Motor neuron (in vitro differentiated cells): ENCODE measurements at regions not wholly inside any gene's neighbourhood (a gene's known extent, or its start where the extent isn't known, plus 50 kb on each side); places are given as distances from the start of the nearest gene placed in this dataset.
A peak's percentile ranks its signal among the peaks of the same experiment; 100 is the strongest.
"Not testable (repeated sequence)": the region's sequence is repeated elsewhere in the genome, so short reads cannot be mapped to it uniquely, and the experiment has no call there.

Experiments
- ATAC-seq, 8 experiments: fragments of 200-7000 bp; cut with Tn5 transposase; replicated peaks in 6 of 8; 2 replicates each; pipeline ENCODE4 v1.8.0; 2021; ENCODE audit warnings: mild to moderate bottlenecking in 8 of 8, moderate library complexity in 8 of 8
- H3K27ac ChIP-seq, 2 donors: fragments of 250-450 bp; sonication (Bioruptor Pico); 2 replicates each; pipeline ENCODE4 v1.9.0; 2021; ENCODE audit warnings: antibody characterized with exemption in 2 of 2, mild to moderate bottlenecking in 2 of 2, moderate library complexity in 1 of 2
- H3K4me1 ChIP-seq, 2 donors: fragments of 250-450 bp; sonication (Bioruptor Pico); replicated peaks in 1 of 2; 2 replicates each; pipeline ENCODE4 v1.6.1; 2021; ENCODE audit warnings: antibody characterized with exemption in 2 of 2, mild to moderate bottlenecking in 2 of 2, moderate library complexity in 1 of 2
- H3K4me3 ChIP-seq, 5 donors: fragments of 250-450 bp; sonication (Bioruptor Pico); 2 replicates each; pipeline ENCODE4 v1.9.0; 2021; ENCODE audit warnings: antibody characterized with exemption in 5 of 5, mild to moderate bottlenecking in 5 of 5, moderate library complexity in 4 of 5
- WGBS, 10 experiments: fragments of 450-650 bp; shearing (Covaris generic); methylation state at CpG; one replicate each; pipeline ENCODE4 v1.0.0; 2022; 5-methylcytosine and 5-hydroxymethylcytosine counted together
- in situ Hi-C, 9 experiments: fragments of 400-800 bp; cut with MboI; loops; one replicate each; pipeline ENCODE4 v1.15.0; 2021; ENCODE audit warnings: low sequenced_read_pairs in 9 of 9, low pct_unique_long_range_greater_than_20kb in 2 of 9; ENCODE audit not compliant: unreplicated experiment in 9 of 9

DNA sequence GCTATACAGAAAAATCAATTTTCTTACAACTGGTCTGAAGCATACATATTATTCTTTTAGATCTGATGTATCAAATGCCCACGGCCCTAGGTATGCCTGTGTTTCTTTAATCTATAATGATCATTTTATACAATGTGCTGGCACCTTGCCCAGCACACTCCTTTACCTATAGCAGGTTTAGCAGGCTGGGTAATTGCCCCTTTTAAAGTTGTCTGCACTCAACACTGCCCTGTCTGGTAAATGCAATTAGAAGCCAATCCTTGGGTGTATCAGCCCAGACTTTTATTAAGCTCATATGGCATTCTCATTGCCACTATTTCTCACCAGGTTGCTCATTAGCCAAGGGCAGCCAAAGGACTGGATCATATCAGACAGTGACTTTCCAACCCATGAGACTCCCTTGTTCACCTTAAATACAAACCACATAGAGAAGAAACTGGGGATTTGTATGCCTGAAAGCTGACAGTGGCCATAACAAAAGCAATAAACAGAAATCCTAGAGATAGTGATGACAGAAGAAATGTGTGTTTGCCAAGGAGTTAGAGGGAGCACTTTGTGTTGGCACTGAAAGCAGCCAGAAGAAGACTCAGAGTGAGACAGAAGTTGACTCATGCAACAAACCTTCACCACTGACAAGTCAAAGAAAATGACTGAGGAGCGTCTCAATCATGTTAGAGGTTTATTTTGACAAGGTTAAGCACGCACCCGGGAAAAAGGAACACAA lies 334.2 kb downstream of the SPATA31A7 start:
- in situ Hi-C loops, H3K27ac ChIP-seq, ATAC-seq, H3K4me1 ChIP-seq, H3K4me3 ChIP-seq: not testable (repeated sequence)
- WGBS, 10 experiments, result 17 to 60% (median 60%) methylated on average over 1 to 2 of the region's 4 CpGs; no CpG with 5 or more reads in 7 of the 10 experiments

DNA sequence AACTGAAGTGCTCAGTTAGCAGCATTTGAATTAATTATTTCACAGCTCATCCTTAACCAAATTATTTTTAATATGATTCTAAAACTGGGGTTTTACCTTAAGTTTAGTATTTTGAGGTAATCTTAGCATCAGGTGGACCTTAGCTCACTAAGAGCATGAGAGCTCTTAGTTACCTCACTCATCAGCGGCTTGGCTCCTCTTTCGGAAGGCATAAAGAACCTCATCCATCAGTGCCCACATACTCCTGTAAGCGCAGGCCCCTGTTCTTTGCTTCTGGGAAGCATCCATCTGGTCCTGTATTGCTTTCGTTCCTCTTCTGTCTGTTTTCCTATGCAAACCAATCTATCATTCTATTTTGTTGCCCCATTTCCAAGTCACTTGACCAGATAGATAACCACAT lies 335.8 kb downstream of the SPATA31A7 start:
- 20% methylated on average over 1 of the region's 4 CpGs; no CpG with 5 or more reads in 9 of the 10 experiments for WGBS, 10 experiments
- H3K27ac ChIP-seq, in situ Hi-C loops, H3K4me1 ChIP-seq, H3K4me3 ChIP-seq: not testable (repeated sequence)
- peak in 3 of 8 experiments; percentile 59 to 76 (median 60) for ATAC-seq

DNA sequence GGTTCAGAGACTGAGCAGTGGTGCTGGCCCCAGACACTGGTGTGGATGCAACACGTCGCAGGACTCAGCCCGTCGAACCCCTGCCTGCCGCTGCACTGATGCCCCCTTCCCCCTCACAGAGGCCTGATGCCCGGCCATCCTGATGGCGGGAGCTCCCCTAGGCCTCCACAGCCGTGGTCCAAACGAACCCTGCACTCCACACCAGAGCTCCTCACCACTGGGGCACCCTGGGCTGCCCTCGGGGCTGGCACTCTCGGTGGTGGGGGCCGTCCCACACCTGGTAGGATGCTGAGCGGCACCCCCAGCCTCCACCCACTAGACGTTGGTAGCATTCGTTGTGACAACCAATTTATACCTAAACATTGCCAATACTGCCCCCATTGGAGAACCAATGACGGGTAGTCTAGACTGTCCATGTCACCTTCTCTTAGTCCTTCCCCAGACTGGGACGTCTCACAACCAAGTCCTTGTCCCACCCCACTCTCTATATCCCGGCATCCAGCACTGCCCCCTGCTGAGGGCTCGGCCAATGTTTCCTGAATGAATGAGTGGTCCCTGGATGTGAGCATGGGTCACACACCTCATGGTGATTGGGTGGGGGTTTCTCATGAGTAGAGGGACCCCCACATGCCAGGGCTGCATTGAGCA lies 360.4 kb downstream of the SPATA31A7 start:
- in situ Hi-C loops, H3K27ac ChIP-seq, ATAC-seq, H3K4me1 ChIP-seq, H3K4me3 ChIP-seq: not testable (repeated sequence)
- WGBS, 10 experiments, result no CpG with 5 or more reads among the region's 19 CpGs

DNA sequence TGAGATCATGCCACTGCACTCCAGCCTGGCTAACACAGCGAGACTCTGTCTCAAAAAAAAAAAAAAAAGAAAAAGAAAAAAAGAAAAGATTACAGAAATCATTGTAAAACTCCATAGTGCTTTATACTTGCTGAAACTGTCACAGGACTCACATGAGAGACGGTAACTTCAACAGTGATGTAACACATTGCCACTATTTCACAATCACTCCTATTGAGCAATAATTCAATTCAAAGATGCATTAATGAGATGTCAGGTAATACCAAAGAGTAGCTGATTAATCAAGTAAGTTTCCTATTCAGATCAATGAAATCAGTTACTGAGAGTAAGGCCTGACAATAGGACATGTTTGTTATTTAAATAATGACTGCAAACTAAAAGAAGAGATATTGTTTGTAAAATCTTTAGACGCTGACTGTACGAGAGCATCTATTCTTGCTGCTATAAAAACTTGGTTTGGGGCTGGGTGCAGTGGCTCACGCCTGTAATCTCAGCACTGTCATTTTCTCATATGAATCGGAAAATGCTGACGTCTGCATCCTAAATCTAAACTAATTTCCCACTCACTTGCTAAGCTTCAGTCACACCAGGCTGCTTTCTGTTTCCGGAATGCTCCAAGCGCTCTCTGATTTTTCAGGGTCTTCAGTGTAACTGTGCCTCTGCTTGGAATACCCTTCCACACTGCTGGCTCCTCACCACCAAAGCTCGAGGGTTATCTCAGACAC lies 381.7 kb downstream of the SPATA31A7 start:
- ATAC-seq, H3K27ac ChIP-seq, H3K4me1 ChIP-seq, H3K4me3 ChIP-seq, in situ Hi-C loops: not testable (repeated sequence)
- 27% methylated on average over 3 of the region's 10 CpGs; no CpG with 5 or more reads in 9 of the 10 experiments for WGBS, 10 experiments

DNA sequence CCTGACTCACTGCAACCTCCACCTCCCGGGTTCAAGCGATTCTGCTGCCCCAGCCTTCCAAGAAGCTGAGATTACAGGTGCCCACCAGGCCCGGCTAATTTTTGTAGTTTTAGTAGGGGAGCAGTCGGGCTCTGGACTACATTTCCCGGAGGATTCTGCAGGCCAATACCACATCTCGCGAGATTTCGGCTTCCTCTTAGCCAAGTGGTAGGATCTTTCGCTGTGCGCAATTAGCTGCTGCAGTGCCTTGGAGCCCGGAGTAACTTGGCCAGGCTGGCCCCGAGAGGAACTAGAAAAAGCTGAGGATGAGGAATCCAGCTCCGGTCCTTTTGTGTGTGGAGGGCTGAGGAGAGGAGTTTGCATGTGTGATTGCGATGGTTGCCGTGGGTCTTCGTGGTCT lies 382.5 kb downstream of the SPATA31A7 start:
- in situ Hi-C loops, H3K4me3 ChIP-seq, H3K27ac ChIP-seq, H3K4me1 ChIP-seq, ATAC-seq: not testable (repeated sequence)
- 29 to 60% methylated on average over 1 to 3 of the region's 16 CpGs; no CpG with 5 or more reads in 8 of the 10 experiments for WGBS, 10 experiments

DNA sequence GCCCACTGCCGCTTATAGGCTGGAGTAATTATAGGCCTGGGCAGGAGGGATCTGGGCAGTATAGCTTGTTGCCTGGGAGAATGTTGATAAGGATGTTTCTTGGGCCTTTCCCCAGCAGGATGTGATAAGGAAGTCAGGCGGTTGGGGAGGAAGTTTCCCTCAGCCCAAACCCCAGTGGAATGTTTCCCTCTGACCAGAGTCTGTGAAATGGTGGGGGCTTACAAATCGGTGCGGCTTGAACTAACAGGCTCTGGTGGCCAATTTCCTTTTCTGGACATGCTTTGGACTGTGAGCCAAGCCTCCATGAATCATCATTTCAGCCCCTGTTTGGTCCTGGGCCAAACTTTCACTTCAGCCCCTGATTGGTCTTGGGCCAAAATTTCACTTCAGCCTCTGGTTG lies 383.6 kb downstream of the SPATA31A7 start:
- H3K4me1 ChIP-seq, H3K27ac ChIP-seq, ATAC-seq, in situ Hi-C loops, H3K4me3 ChIP-seq: not testable (repeated sequence)
- no CpG with 5 or more reads among the region's 4 CpGs for WGBS, 10 experiments
